CD4-positive, alpha-beta T cell treated with Interleukin-15 for 1 hour (primary cell): ENCODE measurements at regions not wholly inside any gene's neighbourhood (a gene's known extent, or its start where the extent isn't known, plus 50 kb on each side); places are given as distances from the start of the nearest gene placed in this dataset.
A peak's percentile ranks its signal among the peaks of the same experiment; 100 is the strongest.
"Not testable (repeated sequence)": the region's sequence is repeated elsewhere in the genome, so short reads cannot be mapped to it uniquely, and the experiment has no call there.

ENCODE experiments used
- DNase-seq: peaks from one replicate; pipeline ENCODE4 v3.0.0-alpha.2; 2020

DNA sequence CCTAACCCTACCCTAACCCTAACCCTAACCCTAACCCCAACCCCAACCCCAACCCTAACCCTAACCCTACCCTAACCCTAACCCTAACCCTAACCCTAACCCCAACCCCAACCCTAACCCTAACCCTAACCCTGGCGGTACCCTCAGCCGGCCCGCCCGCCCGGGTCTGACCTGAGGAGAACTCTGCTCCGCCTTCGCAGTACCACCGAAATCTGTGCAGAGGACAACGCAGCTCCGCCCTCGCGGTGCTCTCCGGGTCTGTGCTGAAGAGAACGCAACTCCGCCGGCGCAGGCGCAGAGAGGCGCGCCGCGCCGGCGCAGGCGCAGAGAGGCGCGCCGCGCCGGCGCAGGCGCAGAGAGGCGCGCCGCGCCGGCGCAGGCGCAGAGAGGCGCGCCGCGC, 56.1 kb upstream of the IQSEC3 start:
- DNase-seq = peak; percentile 13

DNA sequence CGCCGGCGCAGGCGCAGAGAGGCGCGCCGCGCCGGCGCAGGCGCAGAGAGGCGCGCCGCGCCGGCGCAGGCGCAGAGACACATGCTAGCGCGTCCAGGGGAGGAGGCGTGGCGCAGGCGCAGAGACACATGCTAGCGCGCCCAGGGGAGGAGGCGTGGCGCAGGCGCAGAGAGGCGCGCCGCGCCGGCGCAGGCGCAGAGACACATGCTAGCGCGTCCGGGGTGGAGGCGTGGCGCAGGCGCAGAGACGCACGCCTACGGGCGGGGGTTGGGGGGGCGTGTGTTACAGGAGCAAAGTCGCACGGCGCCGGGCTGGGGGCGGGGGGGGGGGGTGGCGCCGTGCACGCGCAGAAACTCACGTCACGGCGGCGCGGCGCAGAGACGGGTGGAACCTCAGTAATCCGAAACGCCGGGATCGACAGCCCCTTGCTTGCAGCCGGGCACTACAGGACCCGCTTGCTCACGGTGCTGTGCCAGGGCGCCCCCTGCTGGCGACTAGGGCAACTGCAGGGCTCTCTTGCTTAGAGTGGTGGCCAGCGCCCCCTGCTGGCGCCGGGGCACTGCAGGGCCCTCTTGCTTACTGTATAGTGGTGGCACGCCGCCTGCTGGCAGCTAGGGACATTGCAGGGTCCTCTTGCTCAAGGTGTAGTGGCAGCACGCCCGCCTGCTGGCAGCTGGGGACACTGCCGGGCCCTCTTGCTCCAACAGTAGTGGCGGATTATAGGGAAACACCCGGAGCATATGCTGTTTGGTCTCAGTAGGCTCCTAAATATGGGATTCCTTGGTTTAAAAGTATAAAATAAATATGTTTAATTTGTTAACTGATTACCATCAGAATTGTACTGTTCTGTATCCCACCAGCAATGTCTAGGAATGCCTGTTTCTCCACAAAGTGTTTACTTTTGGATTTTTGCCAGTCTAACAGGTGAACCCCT, 55.4 kb upstream of the IQSEC3 start:
- DNase-seq = peak; percentile 9

DNA sequence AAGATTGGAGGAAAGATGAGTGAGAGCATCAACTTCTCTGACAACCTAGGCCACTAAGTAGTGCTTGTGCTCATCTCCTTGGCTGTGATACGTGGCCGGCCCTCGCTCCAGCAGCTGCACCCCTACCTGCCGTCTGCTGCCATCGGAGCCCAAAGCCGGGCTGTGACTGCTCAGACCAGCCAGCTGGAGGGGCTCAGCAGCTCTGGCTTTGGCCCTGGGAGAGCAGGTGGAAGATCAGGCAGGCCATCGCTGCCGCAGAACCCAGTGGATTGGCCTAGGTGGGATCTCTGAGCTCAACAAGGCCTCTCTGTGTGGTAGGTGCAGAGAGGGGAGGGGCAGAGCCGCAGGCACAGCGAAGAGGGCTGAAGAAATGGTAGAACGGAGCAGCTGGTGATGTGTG, 54.3 kb upstream of the IQSEC3 start:
- DNase-seq = peak; percentile 16

DNA sequence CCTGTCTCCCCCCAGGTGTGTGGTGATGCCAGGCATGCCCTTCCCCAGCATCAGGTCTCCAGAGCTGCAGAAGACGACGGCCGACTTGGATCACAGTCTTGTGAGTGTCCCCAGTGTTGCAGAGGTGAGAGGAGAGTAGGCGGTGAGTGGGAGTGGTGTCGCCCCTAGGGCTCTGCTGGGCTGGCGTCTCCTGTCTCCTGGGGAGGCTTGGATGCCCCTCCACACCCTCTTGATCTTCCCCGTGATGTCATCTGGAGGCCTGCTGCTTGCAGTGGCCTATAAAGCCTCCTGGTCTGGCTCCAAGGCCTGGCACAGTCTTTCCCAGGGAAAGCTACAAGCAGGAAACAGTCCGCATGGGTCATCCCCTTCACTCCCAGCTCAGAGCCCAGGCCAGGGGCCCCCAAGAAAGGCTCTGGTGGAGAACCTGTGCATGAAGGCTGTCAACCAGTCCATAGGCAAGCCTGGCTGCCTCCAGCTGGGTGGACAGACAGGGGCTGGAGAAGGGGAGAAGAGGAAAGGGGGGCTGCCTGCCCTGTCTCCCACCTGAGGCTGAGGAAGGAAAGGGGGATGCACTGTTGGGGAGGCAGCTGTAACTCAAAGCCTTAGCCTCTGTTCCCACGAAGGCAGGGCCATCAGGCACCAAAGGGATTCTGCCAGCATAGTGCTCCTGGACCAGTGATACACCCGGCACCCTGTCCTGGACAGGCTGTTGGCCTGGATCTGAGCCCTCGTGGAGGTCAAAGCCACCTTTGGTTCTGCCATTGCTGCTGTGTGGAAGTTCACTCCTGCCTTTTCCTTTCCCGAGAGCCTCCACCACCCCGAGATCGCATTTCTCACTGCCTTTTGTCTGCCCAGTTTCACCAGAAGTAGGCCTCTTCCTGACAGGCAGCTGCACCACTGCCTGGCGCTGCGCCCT, 53.6 kb upstream of the IQSEC3 start:
- DNase-seq = peak; percentile 16

DNA sequence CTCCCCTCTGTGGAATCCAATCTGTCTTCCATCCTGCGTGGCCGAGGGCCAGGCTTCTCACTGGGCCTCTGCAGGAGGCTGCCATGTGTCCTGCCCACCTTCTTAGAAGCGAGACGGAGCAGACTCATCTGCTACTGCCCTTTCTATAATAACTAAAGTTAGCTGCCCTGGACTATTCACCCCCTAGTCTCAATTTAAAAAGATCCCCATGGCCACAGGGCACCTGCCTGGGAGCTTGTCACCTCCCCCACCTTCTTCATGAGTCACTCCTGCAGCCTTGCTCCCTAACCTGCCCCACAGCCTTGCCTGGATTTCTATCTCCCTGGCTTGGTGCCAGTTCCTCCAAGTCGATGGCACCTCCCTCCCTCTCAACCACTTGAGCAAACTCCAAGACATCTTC, 52.7 kb upstream of the IQSEC3 start:
- DNase-seq = peak; percentile 9

DNA sequence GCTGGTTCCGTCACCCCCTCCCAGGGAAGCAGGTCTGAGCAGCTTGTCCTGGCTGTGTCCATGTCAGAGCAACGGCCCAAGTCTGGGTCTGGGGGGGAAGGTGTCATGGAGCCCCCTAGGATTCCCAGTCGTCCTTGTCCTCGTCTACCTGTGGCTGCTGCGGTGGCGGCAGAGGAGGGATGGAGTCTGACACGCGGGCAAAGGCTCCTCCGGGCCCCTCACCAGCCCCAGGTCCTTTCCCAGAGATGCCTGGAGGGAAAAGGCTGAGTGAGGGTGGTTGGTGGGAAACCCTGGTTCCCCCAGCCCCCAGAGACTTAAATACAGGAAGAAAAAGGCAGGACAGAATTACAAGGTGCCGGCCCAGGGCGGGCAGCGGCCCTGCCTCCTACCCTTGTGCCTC, 51.9 kb upstream of the IQSEC3 start:
- DNase-seq = peak; percentile 15

DNA sequence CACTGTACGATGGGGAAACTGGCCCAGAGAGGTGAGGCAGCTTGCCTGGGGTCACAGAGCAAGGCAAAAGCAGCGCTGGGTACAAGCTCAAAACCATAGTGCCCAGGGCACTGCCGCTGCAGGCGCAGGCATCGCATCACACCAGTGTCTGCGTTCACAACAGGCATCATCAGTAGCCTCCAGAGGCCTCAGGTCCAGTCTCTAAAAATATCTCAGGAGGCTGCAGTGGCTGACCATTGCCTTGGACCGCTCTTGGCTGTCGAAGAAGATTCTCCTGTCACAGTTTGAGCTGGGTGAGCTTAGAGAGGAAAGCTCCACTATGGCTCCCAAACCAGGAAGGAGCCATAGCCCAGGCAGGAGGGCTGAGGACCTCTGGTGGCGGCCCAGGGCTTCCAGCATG, 51.2 kb upstream of the IQSEC3 start:
- DNase-seq = not testable (repeated sequence)

DNA sequence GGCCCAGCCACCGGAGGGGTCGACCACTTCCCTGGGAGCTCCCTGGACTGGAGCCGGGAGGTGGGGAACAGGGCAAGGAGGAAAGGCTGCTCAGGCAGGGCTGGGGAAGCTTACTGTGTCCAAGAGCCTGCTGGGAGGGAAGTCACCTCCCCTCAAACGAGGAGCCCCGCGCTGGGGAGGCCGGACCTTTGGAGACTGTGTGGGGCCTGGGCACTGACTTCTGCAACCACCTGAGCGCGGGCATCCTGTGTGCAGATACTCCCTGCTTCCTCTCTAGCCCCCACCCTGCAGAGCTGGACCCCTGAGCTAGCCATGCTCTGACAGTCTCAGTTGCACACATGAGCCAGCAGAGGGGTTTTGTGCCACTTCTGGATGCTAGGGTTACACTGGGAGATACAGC, 50.5 kb upstream of the IQSEC3 start:
- DNase-seq = not testable (repeated sequence)

DNA sequence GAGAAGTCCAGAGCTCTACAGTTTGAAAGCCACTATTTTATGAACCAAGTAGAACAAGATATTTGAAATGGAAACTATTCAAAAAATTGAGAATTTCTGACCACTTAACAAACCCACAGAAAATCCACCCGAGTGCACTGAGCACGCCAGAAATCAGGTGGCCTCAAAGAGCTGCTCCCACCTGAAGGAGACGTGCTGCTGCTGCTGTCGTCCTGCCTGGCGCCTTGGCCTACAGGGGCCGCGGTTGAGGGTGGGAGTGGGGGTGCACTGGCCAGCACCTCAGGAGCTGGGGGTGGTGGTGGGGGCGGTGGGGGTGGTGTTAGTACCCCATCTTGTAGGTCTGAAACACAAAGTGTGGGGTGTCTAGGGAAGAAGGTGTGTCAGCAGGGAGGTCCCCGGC, 50.0 kb upstream of the IQSEC3 start:
- DNase-seq = not testable (repeated sequence)
